OCI-LY7 (cell line): ENCODE measurements at regions not wholly inside any gene's neighbourhood (a gene's known extent, or its start where the extent isn't known, plus 50 kb on each side); places are given as distances from the start of the nearest gene placed in this dataset.

ENCODE experiments used
- EZH2phosphoT487 ChIP-seq: fragments of 200-600 bp; sonication (generic); IDR thresholded peaks from 2 replicates; pipeline ENCODE4 v1.6.1; 2018; ENCODE audit warnings: low read depth, borderline replicate concordance, mild to moderate bottlenecking, mixed run types, antibody characterized with exemption, low read length, moderate library complexity, mixed read lengths
- TF ChIP-seq, protein P1 (sequence below): fragments of 200-600 bp; sonication (generic); conservative IDR thresholded peaks from 2 replicates; pipeline ENCODE4 v1.5.1; 2014; ENCODE audit warnings: mild to moderate bottlenecking, antibody characterized with exemption, low read length, moderate library complexity, mixed read lengths

DNA sequence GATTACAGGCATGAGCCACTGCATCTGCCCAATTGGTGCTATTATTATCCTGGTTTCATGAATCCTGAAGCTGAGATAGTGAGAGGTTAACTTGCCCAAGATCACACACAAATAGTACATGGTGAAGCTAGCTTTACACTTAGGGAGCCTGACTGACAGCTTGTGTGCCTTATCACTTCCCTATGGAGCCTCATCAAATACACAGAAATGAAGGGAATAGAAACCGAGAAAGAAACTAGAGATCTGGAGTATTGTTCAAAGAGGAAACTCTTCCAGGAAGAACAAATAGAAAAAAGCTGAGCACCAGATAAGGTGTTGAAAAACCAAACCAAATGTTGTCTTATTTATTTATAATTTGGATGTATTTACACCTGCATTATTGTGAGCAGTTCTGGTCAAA is 155.0 kb upstream of the CITED2 start:
- TF ChIP-seq, protein P1, sequence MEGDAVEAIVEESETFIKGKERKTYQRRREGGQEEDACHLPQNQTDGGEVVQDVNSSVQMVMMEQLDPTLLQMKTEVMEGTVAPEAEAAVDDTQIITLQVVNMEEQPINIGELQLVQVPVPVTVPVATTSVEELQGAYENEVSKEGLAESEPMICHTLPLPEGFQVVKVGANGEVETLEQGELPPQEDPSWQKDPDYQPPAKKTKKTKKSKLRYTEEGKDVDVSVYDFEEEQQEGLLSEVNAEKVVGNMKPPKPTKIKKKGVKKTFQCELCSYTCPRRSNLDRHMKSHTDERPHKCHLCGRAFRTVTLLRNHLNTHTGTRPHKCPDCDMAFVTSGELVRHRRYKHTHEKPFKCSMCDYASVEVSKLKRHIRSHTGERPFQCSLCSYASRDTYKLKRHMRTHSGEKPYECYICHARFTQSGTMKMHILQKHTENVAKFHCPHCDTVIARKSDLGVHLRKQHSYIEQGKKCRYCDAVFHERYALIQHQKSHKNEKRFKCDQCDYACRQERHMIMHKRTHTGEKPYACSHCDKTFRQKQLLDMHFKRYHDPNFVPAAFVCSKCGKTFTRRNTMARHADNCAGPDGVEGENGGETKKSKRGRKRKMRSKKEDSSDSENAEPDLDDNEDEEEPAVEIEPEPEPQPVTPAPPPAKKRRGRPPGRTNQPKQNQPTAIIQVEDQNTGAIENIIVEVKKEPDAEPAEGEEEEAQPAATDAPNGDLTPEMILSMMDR = no peak
- no peak for TF ChIP-seq EZH2phosphoT487
